ENCODE measurements at regions not wholly inside any gene's neighbourhood (a gene's known extent, or its start where the extent isn't known, plus 50 kb on each side); places are given as distances from the start of the nearest gene placed in this dataset.

DNA sequence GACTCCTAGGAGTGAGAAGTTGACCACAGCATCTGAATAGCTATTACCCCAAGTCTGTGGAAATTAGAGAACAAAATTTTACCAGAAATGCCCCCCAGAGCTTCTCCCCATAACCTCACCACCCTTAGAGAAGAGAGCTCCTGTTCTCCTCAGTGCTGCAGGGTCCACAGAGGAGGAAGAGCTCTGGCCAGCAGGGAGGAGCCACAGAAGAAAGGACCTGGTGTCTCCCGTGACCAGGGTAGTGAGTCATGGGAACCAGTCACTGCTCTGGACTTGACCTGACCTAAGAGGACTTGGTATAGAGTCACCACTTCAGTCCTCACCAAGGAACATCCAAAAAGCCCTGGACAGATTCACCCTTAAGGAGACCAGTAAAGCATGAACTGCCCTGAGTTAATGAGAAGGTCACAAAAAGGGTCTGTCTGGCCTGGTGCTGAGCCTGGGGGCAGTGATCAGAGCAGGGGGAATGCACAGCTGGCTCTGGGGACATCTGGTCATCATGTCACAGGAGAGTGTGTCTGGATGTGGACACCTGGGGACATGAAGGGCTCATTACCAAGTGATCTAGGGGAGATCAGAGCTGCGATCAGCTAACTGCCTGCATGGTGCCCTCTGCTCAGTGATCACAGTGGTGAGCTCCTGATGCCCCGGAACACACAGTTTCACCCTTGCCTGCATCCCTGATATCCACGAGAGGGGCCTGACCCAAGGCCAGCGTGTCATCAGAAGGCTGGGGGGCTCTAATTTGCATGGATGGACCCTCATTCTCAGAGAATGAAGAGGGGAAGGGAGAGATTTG is 103.3 kb upstream of the TOP3B start:
- no peak overlapping the region for H3K27ac ChIP-seq
- peak; percentile 21 for DNase-seq
- H3K36me3 ChIP-seq (replicated peaks): no peaks in the 10 kb centered on the region
- in situ Hi-C loops (cut with HindIII; ENCODE audit: low pct_ligation_motif_present, low sequenced_read_pairs): no loop called here
- H3K27me3 ChIP-seq (replicated peaks): peaks cover 24% of the 10 kb centered on the region
- no peak overlapping the region for H3K4me3 ChIP-seq (ENCODE audit: low read depth, low read length)
- TF ChIP-seq, protein P1, sequence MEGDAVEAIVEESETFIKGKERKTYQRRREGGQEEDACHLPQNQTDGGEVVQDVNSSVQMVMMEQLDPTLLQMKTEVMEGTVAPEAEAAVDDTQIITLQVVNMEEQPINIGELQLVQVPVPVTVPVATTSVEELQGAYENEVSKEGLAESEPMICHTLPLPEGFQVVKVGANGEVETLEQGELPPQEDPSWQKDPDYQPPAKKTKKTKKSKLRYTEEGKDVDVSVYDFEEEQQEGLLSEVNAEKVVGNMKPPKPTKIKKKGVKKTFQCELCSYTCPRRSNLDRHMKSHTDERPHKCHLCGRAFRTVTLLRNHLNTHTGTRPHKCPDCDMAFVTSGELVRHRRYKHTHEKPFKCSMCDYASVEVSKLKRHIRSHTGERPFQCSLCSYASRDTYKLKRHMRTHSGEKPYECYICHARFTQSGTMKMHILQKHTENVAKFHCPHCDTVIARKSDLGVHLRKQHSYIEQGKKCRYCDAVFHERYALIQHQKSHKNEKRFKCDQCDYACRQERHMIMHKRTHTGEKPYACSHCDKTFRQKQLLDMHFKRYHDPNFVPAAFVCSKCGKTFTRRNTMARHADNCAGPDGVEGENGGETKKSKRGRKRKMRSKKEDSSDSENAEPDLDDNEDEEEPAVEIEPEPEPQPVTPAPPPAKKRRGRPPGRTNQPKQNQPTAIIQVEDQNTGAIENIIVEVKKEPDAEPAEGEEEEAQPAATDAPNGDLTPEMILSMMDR (IDR thresholded peaks at IDR 0.05; ENCODE audit: low read depth, low read length, missing control alignments): no peak

GRCh38 chr22:22084089-22084711 is 101.6 kb upstream of the TOP3B start:
- no peak for DNase-seq
- Histone ChIP-seq H3K36me3 (replicated peaks) (no peaks in the 10 kb centered on the region), H3K27me3 (replicated peaks) (peaks cover 20% of the 10 kb centered on the region), H3K27ac (no peak overlapping the region), H3K4me3 (ENCODE audit: low read depth, low read length) (no peak overlapping the region)
- TF ChIP-seq, protein P1 (IDR thresholded peaks at IDR 0.05; ENCODE audit: low read depth, low read length, missing control alignments): no peak
- in situ Hi-C loops (cut with HindIII; ENCODE audit: low pct_ligation_motif_present, low sequenced_read_pairs): no loop called here

- Histone ChIP-seq H3K36me3 (replicated peaks) (no peaks in the 10 kb centered on the region), H3K27me3 (replicated peaks) (peaks cover 20% of the 10 kb centered on the region), H3K27ac (no peak overlapping the region), H3K4me3 (ENCODE audit: low read depth, low read length) (no peak overlapping the region)
- no peak for DNase-seq
- TF ChIP-seq, protein P1 (IDR thresholded peaks at IDR 0.05; ENCODE audit: low read depth, low read length, missing control alignments): no peak
- in situ Hi-C loops (cut with HindIII; ENCODE audit: low pct_ligation_motif_present, low sequenced_read_pairs): no loop called here
Observed at GRCh38 chr22:22082960-22083359, 100.4 kb upstream of the TOP3B start.

- Histone ChIP-seq H3K27me3 (replicated peaks) (peaks cover 24% of the 10 kb centered on the region), H3K4me3 (ENCODE audit: low read depth, low read length) (no peak overlapping the region), H3K36me3 (replicated peaks) (no peaks in the 10 kb centered on the region), H3K27ac (no peak overlapping the region)
- TF ChIP-seq, protein P1 (IDR thresholded peaks at IDR 0.05; ENCODE audit: low read depth, low read length, missing control alignments): no peak
- in situ Hi-C loops (cut with HindIII; ENCODE audit: low pct_ligation_motif_present, low sequenced_read_pairs): no loop called here
- no peak for DNase-seq
Observed at GRCh38 chr22:22082229-22082835, 99.7 kb upstream of the TOP3B start.

- H3K36me3 ChIP-seq (replicated peaks): no peaks in the 10 kb centered on the region
- TF ChIP-seq, protein P1 (IDR thresholded peaks at IDR 0.05; ENCODE audit: low read depth, low read length, missing control alignments): no peak
- H3K27me3 ChIP-seq (replicated peaks): peaks cover 31% of the 10 kb centered on the region
- in situ Hi-C loops (cut with HindIII; ENCODE audit: low pct_ligation_motif_present, low sequenced_read_pairs): no loop called here
- no peak for DNase-seq
- no peak overlapping the region for H3K4me3 ChIP-seq (ENCODE audit: low read depth, low read length)
- H3K27ac ChIP-seq: no peak overlapping the region
Observed at GRCh38 chr22:22080270-22080669, 97.7 kb upstream of the TOP3B start.

Data from brain microvascular endothelial cell (primary cell).